IMR-90 (cell line): ENCODE measurements at regions not wholly inside any gene's neighbourhood (a gene's known extent, or its start where the extent isn't known, plus 50 kb on each side); places are given as distances from the start of the nearest gene placed in this dataset.

Experiments used
- ATAC-seq: fragments of 200-7000 bp; cut with Tn5 transposase; 2 replicates; pipeline ENCODE4 v1.9.1; 2020; ENCODE audit warnings: low read depth, mild to moderate bottlenecking, moderate library complexity
- BruUV-seq: library from RNA; stranded (reverse); fragments of 400-500 nt; replicated peaks from 2 replicates; lab custom pipeline; 2021; lab: Mats Ljungman, UMichigan
- CTCF ChIA-PET: fragments of 300-600 bp; formaldehyde crosslinking; extraction: SDS; loops from one replicate; lab custom pipeline; 2021; ENCODE audit warnings: antibody characterized with exemption; lab: Yijun Ruan, JAX
- POLR2A ChIA-PET: fragments of 300-600 bp; sonication (Branson Sonifier 250); formaldehyde crosslinking; loops from one replicate; lab custom pipeline; 2022; ENCODE audit warnings: antibody characterized with exemption; ENCODE audit not compliant: unreplicated experiment; lab: Charles Lee
- DNase-seq: peaks from one replicate; pipeline ENCODE4 v3.0.0; 2013
- H2AFZ ChIP-seq: replicated peaks from 2 replicates; pipeline ENCODE3; 2013; ENCODE audit warnings: low read length, mild to moderate bottlenecking; ENCODE audit not compliant: poor library complexity
- H2AK5ac ChIP-seq: 2 replicates; pipeline ENCODE4 v1.6.1; 2013; ENCODE audit warnings: low read depth, low read length, inconsistent platforms
- H2AK9ac ChIP-seq: replicated peaks from 2 replicates; pipeline ENCODE3; 2013; ENCODE audit warnings: mild to moderate bottlenecking, low read depth, low read length, moderate library complexity; ENCODE audit not compliant: poor library complexity
- H2BK120ac ChIP-seq: 2 replicates; pipeline ENCODE4 v1.6.1; 2013; ENCODE audit warnings: low read depth, low read length, inconsistent platforms
- H2BK15ac ChIP-seq: 3 replicates; pipeline ENCODE4 v1.6.1; 2013; ENCODE audit warnings: low read depth, low read length, inconsistent platforms
- H2BK20ac ChIP-seq: 2 replicates; pipeline ENCODE4 v1.6.1; 2013; ENCODE audit warnings: low read depth, mild to moderate bottlenecking, inconsistent platforms, low read length, moderate library complexity
- H2BK5ac ChIP-seq: 2 replicates; pipeline ENCODE4 v1.6.1; 2013; ENCODE audit warnings: mild to moderate bottlenecking, low read depth, low read length, inconsistent platforms; ENCODE audit not compliant: poor library complexity, severe bottlenecking
- H3K14ac ChIP-seq: replicated peaks from 2 replicates; pipeline ENCODE4 v1.6.1; 2013; ENCODE audit warnings: low read depth, low read length, inconsistent platforms
- H3K18ac ChIP-seq: 2 replicates; pipeline ENCODE4 v1.6.1; 2013; ENCODE audit warnings: low read depth, low read length, control low read depth
- H3K23ac ChIP-seq: 2 replicates; pipeline ENCODE4 v1.6.1; 2013; ENCODE audit warnings: low read depth, low read length, inconsistent platforms
- H3K27ac ChIP-seq: 2 replicates; pipeline ENCODE4 v1.5.1; 2013; ENCODE audit warnings: mild to moderate bottlenecking, control low read depth, low read length; ENCODE audit not compliant: insufficient read depth
- H3K27me3 ChIP-seq: 2 replicates; pipeline ENCODE4 v1.6.1; 2013; ENCODE audit warnings: low read length; ENCODE audit not compliant: control insufficient read depth, insufficient read depth
- H3K36me3 ChIP-seq: 2 replicates; pipeline ENCODE4 v1.6.1; 2013; ENCODE audit warnings: low read length, mixed read lengths; ENCODE audit not compliant: control insufficient read depth, insufficient read depth
- H3K4ac ChIP-seq: 2 replicates; pipeline ENCODE4 v1.6.1; 2013; ENCODE audit warnings: low read depth, low read length, inconsistent platforms
- H3K4me1 ChIP-seq: 2 replicates; pipeline ENCODE4 v1.6.1; 2013; ENCODE audit warnings: low read length, mixed read lengths; ENCODE audit not compliant: control insufficient read depth, insufficient read depth
- H3K4me2 ChIP-seq: 2 replicates; pipeline ENCODE4 v1.6.1; 2013; ENCODE audit warnings: low read depth, mild to moderate bottlenecking, control low read depth, low read length, moderate library complexity
- H3K4me3 ChIP-seq: 2 replicates; pipeline ENCODE4 v1.5.1; 2013; ENCODE audit warnings: low read depth, mild to moderate bottlenecking, control low read depth, low read length, moderate library complexity; ENCODE audit not compliant: insufficient read depth
- H3K56ac ChIP-seq: 2 replicates; pipeline ENCODE4 v1.6.1; 2013; ENCODE audit warnings: low read length, inconsistent platforms; ENCODE audit not compliant: insufficient read depth; ENCODE audit errors: extremely low read depth
- H3K79me1 ChIP-seq, 2 experiments: 2 replicates each; pipeline ENCODE4 v1.6.1; 2013; ENCODE audit warnings: low read length in 2 of 2, inconsistent platforms in 1 of 2, low read depth in 1 of 2
- H3K9ac ChIP-seq: 2 replicates; pipeline ENCODE4 v1.6.1; 2013; ENCODE audit warnings: low read depth, low read length, control low read depth
- H3K9me1 ChIP-seq: 2 replicates; pipeline ENCODE4 v1.6.1; 2013; ENCODE audit warnings: low read length, inconsistent platforms; ENCODE audit not compliant: insufficient read depth
- H3K9me3 ChIP-seq: 2 replicates; pipeline ENCODE4 v1.6.1; 2013; ENCODE audit warnings: low read length; ENCODE audit not compliant: control insufficient read depth, insufficient read depth
- H4K20me1 ChIP-seq: 2 replicates; pipeline ENCODE4 v1.6.1; 2013; ENCODE audit warnings: low read length, inconsistent platforms; ENCODE audit not compliant: insufficient read depth
- H4K5ac ChIP-seq: 2 replicates; pipeline ENCODE4 v1.6.1; 2013; ENCODE audit warnings: mild to moderate bottlenecking, low read depth, low read length, control low read depth
- H4K8ac ChIP-seq, 2 experiments: 2 replicates each; pipeline ENCODE4 v1.6.1; 2013; ENCODE audit warnings: low read depth in 2 of 2, low read length in 2 of 2, control low read depth in 1 of 2, inconsistent platforms in 1 of 2
- H4K91ac ChIP-seq: 2 replicates; pipeline ENCODE4 v1.6.1; 2013; ENCODE audit warnings: low read depth, low read length, inconsistent platforms; ENCODE audit not compliant: insufficient read depth
- CHD1 ChIP-seq: IDR thresholded peaks from 2 replicates; pipeline ENCODE4 v1.6.1; 2012; ENCODE audit warnings: low read depth, low read length, improper control_type of control experiment
- MAZ ChIP-seq: IDR thresholded peaks from 2 replicates; pipeline ENCODE4 v1.6.1; 2012; ENCODE audit warnings: low read depth, mild to moderate bottlenecking, low read length, improper control_type of control experiment, moderate library complexity, borderline replicate concordance
- MXI1 ChIP-seq: IDR thresholded peaks from 2 replicates; pipeline ENCODE4 v1.6.1; 2012; ENCODE audit warnings: low read depth, mild to moderate bottlenecking, low read length, moderate library complexity, borderline replicate concordance
- NFE2L2 ChIP-seq: fragments of 150-350 bp; IDR thresholded peaks from 2 replicates; pipeline ENCODE4 v1.6.1; 2016; ENCODE audit warnings: low read depth, mild to moderate bottlenecking, low read length
- RAD21 ChIP-seq: IDR thresholded peaks from 2 replicates; pipeline ENCODE4 v1.6.1; 2012; ENCODE audit warnings: low read length, improper control_type of control experiment
- RFX5 ChIP-seq: IDR thresholded peaks from 2 replicates; pipeline ENCODE4 v1.8.0; 2012; ENCODE audit warnings: low read depth, mild to moderate bottlenecking, low read length, moderate library complexity
- USF2 ChIP-seq: fragments of 150-350 bp; IDR thresholded peaks from 2 replicates; pipeline ENCODE4 v1.6.1; 2017; ENCODE audit warnings: mild to moderate bottlenecking, antibody characterized with exemption, low read length, low read depth
- WGBS, 2 experiments: methylation state at CpG; one replicate each; pipeline versions ENCODE4 v1.1.5 to v1.1.7; 2013; ENCODE audit warnings: missing lambda C conversion rate in 2 of 2; ENCODE audit not compliant: insufficient read length in 1 of 2; ENCODE audit errors: extremely low coverage in 2 of 2; 5-methylcytosine and 5-hydroxymethylcytosine counted together
- dilution Hi-C: fragments of 300-500 bp; cut with HindIII; formaldehyde crosslinking; loops from one replicate; pipeline ENCODE4 v1.14.3; 2018; ENCODE audit warnings: low sequenced_read_pairs; ENCODE audit not compliant: unreplicated experiment
- in situ Hi-C: fragments of 300-500 bp; cut with MboI; formaldehyde crosslinking; loops from 3 replicates; pipeline ENCODE4 v1.14.3; 2019; ENCODE audit warnings: low sequenced_read_pairs, inconsistent platforms, mixed read lengths
- intact Hi-C: fragments of 100-400 bp; cut with micrococcal nuclease; formaldehyde crosslinking; loops from 2 replicates; pipeline ENCODE4 v1.10.0; 2022
- TF ChIP-seq, protein P1 (sequence below): fragments of 150-350 bp; IDR thresholded peaks from 2 replicates; pipeline ENCODE4 v1.6.1; 2016; ENCODE audit warnings: low read depth, mild to moderate bottlenecking, low read length, moderate library complexity, borderline replicate concordance

- WGBS, 2 experiments: no CpG with 5 or more reads among the region's 5 CpGs
- no peak overlapping the region for H4K8ac ChIP-seq
- no peak overlapping the region for H2AFZ ChIP-seq
- intact Hi-C loops (no loop called here), in situ Hi-C loops (no loop called here), dilution Hi-C loops (no loop called here)
- CTCF ChIA-PET: no interaction called here
- no peaks in the 10 kb centered on the region for H3K9me1 ChIP-seq
- no peak overlapping the region for H2BK5ac ChIP-seq
- H3K9me3 ChIP-seq: peaks cover 11% of the 10 kb centered on the region; the same call in 1 of the 2 replicates
- no peak overlapping the region for H3K18ac ChIP-seq
- no peak overlapping the region for H2AK9ac ChIP-seq
- no peak overlapping the region for H2BK20ac ChIP-seq
- no peak overlapping the region for H3K27ac ChIP-seq
- DNase-seq: no peak
- no peaks in the 10 kb centered on the region for H3K4me1 ChIP-seq
- no peak for ATAC-seq
- H3K27me3 ChIP-seq: no peaks in the 10 kb centered on the region; the same call in 1 of the 2 replicates
- H3K36me3 ChIP-seq: no peaks in the 10 kb centered on the region
- no peak overlapping the region for H3K14ac ChIP-seq
- no peak overlapping the region for H3K4ac ChIP-seq
- POLR2A ChIA-PET: no interaction called here
- H3K4me3 ChIP-seq: no peak overlapping the region
- BruUV-seq: no TSS peak
- H4K5ac ChIP-seq: no peak overlapping the region
- TF ChIP-seq MXI1: no peak
- no peak for TF ChIP-seq USF2
- TF ChIP-seq CHD1: no peak
- TF ChIP-seq RAD21: no peak
- TF ChIP-seq NFE2L2: no peak
- TF ChIP-seq, protein P1, sequence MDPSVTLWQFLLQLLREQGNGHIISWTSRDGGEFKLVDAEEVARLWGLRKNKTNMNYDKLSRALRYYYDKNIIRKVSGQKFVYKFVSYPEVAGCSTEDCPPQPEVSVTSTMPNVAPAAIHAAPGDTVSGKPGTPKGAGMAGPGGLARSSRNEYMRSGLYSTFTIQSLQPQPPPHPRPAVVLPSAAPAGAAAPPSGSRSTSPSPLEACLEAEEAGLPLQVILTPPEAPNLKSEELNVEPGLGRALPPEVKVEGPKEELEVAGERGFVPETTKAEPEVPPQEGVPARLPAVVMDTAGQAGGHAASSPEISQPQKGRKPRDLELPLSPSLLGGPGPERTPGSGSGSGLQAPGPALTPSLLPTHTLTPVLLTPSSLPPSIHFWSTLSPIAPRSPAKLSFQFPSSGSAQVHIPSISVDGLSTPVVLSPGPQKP: no peak
- TF ChIP-seq MAZ: no peak
- no peak for TF ChIP-seq RFX5
- H2AK5ac ChIP-seq: no peak overlapping the region
- no peaks in the 10 kb centered on the region for H4K20me1 ChIP-seq
- no peak overlapping the region for H3K56ac ChIP-seq
- H4K91ac ChIP-seq: no peak overlapping the region
- H3K23ac ChIP-seq: no peak overlapping the region
- H3K79me1 ChIP-seq: no peaks in the 10 kb centered on the region
- no peak overlapping the region for H3K9ac ChIP-seq
- H2BK120ac ChIP-seq: no peak overlapping the region
- no peak overlapping the region for H3K4me2 ChIP-seq
- H2BK15ac ChIP-seq: no peak overlapping the region
These were observed 299.7 kb upstream of the KAZN start for GRCh38 chr1:14298806-14299205.
